Fibroblast of villous mesenchyme (primary cell): ENCODE measurements at regions not wholly inside any gene's neighbourhood (a gene's known extent, or its start where the extent isn't known, plus 50 kb on each side); places are given as distances from the start of the nearest gene placed in this dataset.

Source experiments
- DNase-seq: peaks from one replicate; pipeline ENCODE4 v3.0.0-alpha.2; 2010; ENCODE audit warnings: low read depth
- H3K4me3 ChIP-seq: 2 replicates; pipeline ENCODE4 v1.5.1; 2011; ENCODE audit warnings: low read depth, mild to moderate bottlenecking, low read length
- TF ChIP-seq, protein P1 (sequence below): IDR thresholded peaks from 2 replicates; pipeline ENCODE4 v1.5.1; 2012; ENCODE audit warnings: low read depth, mild to moderate bottlenecking, low read length; ENCODE audit not compliant: insufficient read depth

GRCh38 chr14:56394826-56395530 is 184.6 kb upstream of the TMEM260 start:
- TF ChIP-seq, protein P1, sequence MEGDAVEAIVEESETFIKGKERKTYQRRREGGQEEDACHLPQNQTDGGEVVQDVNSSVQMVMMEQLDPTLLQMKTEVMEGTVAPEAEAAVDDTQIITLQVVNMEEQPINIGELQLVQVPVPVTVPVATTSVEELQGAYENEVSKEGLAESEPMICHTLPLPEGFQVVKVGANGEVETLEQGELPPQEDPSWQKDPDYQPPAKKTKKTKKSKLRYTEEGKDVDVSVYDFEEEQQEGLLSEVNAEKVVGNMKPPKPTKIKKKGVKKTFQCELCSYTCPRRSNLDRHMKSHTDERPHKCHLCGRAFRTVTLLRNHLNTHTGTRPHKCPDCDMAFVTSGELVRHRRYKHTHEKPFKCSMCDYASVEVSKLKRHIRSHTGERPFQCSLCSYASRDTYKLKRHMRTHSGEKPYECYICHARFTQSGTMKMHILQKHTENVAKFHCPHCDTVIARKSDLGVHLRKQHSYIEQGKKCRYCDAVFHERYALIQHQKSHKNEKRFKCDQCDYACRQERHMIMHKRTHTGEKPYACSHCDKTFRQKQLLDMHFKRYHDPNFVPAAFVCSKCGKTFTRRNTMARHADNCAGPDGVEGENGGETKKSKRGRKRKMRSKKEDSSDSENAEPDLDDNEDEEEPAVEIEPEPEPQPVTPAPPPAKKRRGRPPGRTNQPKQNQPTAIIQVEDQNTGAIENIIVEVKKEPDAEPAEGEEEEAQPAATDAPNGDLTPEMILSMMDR: no peak
- no peak overlapping the region for H3K4me3 ChIP-seq

GRCh38 chr14:56400109-56400825 is 179.3 kb upstream of the TMEM260 start:
- no peak for DNase-seq
- TF ChIP-seq, protein P1: no peak
- no peak overlapping the region for H3K4me3 ChIP-seq

More at GRCh38 chr14:56394826-56395530, 184.6 kb upstream of the TMEM260 start:
- no peak for DNase-seq

DNA sequence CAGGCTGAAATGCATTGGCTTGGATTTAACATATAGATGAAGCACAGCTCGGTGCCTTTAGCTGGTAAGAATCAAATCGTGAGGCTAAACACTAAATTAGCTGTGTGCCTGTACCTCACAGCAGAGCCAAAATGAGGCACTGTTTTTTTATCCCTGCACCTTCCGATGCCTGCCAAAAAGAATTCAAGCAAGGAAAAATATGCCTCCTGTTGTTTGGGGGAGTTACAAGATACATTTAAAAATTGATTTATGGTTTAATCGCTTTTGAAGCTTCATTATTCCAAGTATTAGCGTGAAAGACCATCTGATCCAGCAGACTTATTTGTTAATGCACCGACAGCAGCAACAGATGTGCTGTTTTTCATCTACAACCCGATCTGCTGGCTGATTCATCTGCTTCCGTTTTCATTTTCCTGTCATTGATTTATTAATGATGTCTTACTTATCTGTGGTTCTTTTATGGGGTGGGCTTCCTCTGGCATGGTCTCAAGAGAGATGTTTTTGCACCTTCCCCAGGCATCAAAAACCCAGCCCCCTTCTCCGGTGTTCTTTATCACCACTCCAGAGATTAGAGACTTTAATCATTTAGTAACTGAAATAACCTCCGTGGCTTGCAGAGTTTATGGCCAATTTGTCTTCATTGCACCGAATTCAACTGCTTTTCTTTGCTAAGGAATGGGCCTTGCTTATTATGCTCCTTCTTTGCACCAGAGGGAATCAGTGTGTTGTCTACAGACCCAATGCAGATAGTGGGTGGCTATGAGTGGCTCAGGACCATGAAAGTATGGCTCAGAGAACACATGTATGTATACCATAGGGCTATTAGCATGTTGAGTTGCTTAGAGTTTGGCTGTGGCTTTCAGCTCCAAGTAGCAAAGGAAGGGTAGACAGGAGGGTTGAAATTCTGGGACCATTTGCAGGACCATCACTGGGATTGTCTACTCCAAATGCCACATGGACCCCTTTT is 166.8 kb upstream of the TMEM260 start:
- H3K4me3 ChIP-seq: peak overlapping the region; percentile 36
- TF ChIP-seq, protein P1: no peak
- DNase-seq: peak; percentile 41

DNA sequence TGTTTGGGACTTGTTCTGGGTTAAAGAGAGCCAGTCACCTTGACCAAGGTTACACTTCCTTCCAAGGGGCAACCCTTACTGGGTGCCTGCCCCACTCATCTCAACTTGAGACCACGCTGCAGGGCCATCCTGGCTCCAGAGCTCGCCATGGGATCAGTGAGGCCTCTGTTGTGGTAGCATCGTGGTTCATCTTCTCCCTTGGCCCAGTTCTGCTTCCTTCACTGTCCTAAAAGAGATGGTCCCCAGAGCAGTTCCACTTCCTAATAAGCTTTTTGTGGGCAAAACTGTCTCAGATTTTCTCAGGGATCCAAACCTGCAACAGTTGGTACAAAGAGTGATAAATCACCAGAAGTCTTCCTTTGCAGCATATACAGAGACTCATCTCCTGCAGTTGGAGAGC is 165.9 kb upstream of the TMEM260 start:
- H3K4me3 ChIP-seq: no peak overlapping the region
- no peak for DNase-seq
- TF ChIP-seq, protein P1: no peak

DNA sequence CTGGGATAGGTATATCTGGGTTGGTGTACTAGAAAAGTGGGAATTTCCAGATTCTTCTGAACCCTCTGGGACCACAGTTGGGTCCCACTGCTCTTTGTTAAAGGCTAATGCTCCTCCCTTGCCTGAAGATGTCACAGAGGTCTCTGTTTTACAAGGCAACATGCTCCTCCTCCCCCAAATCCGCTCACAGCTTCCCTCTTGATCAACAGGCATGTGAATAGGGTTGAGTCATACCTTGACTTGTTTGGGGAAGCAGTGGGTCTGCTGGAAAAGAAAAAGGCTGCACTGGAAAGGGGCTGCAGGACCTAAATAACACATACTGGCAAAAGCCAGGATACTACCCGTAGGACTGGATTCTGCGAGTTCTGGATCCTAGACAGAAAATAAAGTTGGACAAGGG is 165.4 kb upstream of the TMEM260 start:
- DNase-seq: peak; percentile 17
- TF ChIP-seq, protein P1: no peak
- H3K4me3 ChIP-seq: no peak overlapping the region

DNA sequence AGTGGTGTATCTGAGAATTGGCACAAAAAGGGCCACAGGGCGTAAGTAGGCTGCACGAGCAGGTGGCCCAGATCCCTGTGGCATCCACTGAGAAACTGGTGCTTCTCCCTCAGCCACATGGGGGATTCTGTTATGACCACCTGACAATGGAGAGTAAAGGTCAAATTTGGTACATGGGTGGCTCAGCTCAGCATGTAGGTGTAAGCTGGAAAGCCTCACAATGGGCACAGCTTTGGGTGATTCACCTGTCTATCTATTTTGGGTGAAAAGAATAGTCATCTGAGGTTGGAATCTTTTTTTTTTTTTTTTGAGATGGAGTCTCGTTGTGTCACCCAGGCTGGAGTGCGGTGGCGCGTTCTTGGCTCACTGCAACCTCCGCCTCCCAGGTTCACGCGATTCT is 163.4 kb upstream of the TMEM260 start:
- DNase-seq: no peak
- TF ChIP-seq, protein P1: no peak
- no peak overlapping the region for H3K4me3 ChIP-seq
